ENCODE measurements at regions not wholly inside any gene's neighbourhood (a gene's known extent, or its start where the extent isn't known, plus 50 kb on each side); places are given as distances from the start of the nearest gene placed in this dataset.

GRCh38 chr6:80679992-80680391 is 573.5 kb downstream of the BCKDHB start:
- DNase-seq = no peak

GRCh38 chr6:80676386-80676785 is 569.9 kb downstream of the BCKDHB start:
- no peak for DNase-seq

GRCh38 chr6:80674669-80675068 is 568.2 kb downstream of the BCKDHB start:
- no peak for DNase-seq

- no peak for DNase-seq
These were observed 566.9 kb downstream of the BCKDHB start for GRCh38 chr6:80673367-80673766.

- no peak for DNase-seq
These were observed 560.5 kb downstream of the BCKDHB start for GRCh38 chr6:80667006-80667405.

GRCh38 chr6:80658926-80659325 is 552.5 kb downstream of the BCKDHB start:
- DNase-seq = no peak

GRCh38 chr6:80647156-80647555 is 540.7 kb downstream of the BCKDHB start:
- no peak for DNase-seq

- DNase-seq = no peak
These were observed 537.4 kb downstream of the BCKDHB start for GRCh38 chr6:80643881-80644280.

GRCh38 chr6:80642452-80642851 is 536.0 kb downstream of the BCKDHB start:
- no peak for DNase-seq

- DNase-seq = no peak
These were observed 535.1 kb downstream of the BCKDHB start for GRCh38 chr6:80641591-80641990.

GRCh38 chr6:80640176-80640575 is 533.7 kb downstream of the BCKDHB start:
- no peak for DNase-seq

- DNase-seq = no peak
These were observed 532.7 kb downstream of the BCKDHB start for GRCh38 chr6:80639181-80639629.

- DNase-seq = no peak
These were observed 532.0 kb downstream of the BCKDHB start for GRCh38 chr6:80638213-80639055.

GRCh38 chr6:80637312-80637711 is 530.8 kb downstream of the BCKDHB start:
- DNase-seq = no peak

- DNase-seq = no peak
These were observed 530.2 kb downstream of the BCKDHB start for GRCh38 chr6:80636689-80637088.

GRCh38 chr6:80633412-80633811 is 526.9 kb downstream of the BCKDHB start:
- no peak for DNase-seq

GRCh38 chr6:80625405-80625804 is 518.9 kb downstream of the BCKDHB start:
- no peak for DNase-seq

- no peak for DNase-seq
These were observed 516.8 kb downstream of the BCKDHB start for GRCh38 chr6:80623066-80623815.

GRCh38 chr6:80622641-80623040 is 516.2 kb downstream of the BCKDHB start:
- DNase-seq = no peak

GRCh38 chr6:80618953-80619352 is 512.5 kb downstream of the BCKDHB start:
- DNase-seq = no peak

- no peak for DNase-seq
These were observed 504.4 kb downstream of the BCKDHB start for GRCh38 chr6:80610846-80611245.

GRCh38 chr6:80608881-80609280 is 502.4 kb downstream of the BCKDHB start:
- DNase-seq = no peak

- DNase-seq = no peak
These were observed 501.4 kb downstream of the BCKDHB start for GRCh38 chr6:80607811-80608391.

Data from CD4-positive, alpha-beta T cell treated with Interleukin-17A for 1 hour (primary cell).